ENCODE measurements at regions not wholly inside any gene's neighbourhood (a gene's known extent, or its start where the extent isn't known, plus 50 kb on each side); places are given as distances from the start of the nearest gene placed in this dataset.
"Not testable (repeated sequence)": the region's sequence is repeated elsewhere in the genome, so short reads cannot be mapped to it uniquely, and the experiment has no call there.

GRCh38 chr10:76766682-76767081 lies 870.9 kb downstream of the KCNMA1 start (continued):
- TF ChIP-seq SIX5 (IDR thresholded peaks at IDR 0.05; ENCODE audit: low read depth, low read length) (no peak), HDAC2 (IDR thresholded peaks at IDR 0.05; ENCODE audit: borderline replicate concordance in 1 of 2, low read depth in 2 of 2, low read length in 2 of 2) (no peak)

GRCh38 chr10:76764921-76765320 lies 872.7 kb downstream of the KCNMA1 start:
- H3K4me2 ChIP-seq (ENCODE audit: insufficient read depth in 1 of 2, low read depth in 2 of 2, low read length in 2 of 2); H4K91ac ChIP-seq (replicated peaks; ENCODE audit: insufficient read length, low read length); POLR2A ChIA-PET (ENCODE audit: partially characterized antibody); H2BK20ac ChIP-seq (ENCODE audit: low read length); H4K20me1 ChIP-seq (replicated peaks in 1 of 2; ENCODE audit: control insufficient read depth in 1 of 2, insufficient read depth in 2 of 2, low read length in 2 of 2); H3K4me1 ChIP-seq (replicated peaks in 1 of 4; ENCODE audit: control insufficient read depth in 3 of 4, insufficient read depth in 4 of 4, low read length in 3 of 4); H3K23me2 ChIP-seq (ENCODE audit: low read depth, low read length); H4K5ac ChIP-seq (ENCODE audit: insufficient read length, low read depth, low read length); H4K8ac ChIP-seq (ENCODE audit: extremely low read depth, insufficient read depth, low read length); H3K4ac ChIP-seq (replicated peaks; ENCODE audit: insufficient read length, low read depth, low read length); H3K79me1 ChIP-seq (ENCODE audit: low read depth, low read length); H2BK5ac ChIP-seq (ENCODE audit: low read depth, low read length); H2BK120ac ChIP-seq (replicated peaks; ENCODE audit: low read depth, low read length); H3K79me2 ChIP-seq (ENCODE audit: control insufficient read depth in 1 of 2, insufficient read depth in 2 of 2, low read length in 2 of 2); H3K36me3 ChIP-seq (ENCODE audit: control insufficient read depth in 2 of 4, insufficient read depth in 4 of 4, low read length in 3 of 4); H3K9ac ChIP-seq (replicated peaks in 1 of 4; ENCODE audit: extremely low read depth in 1 of 4, low read depth in 3 of 4, low read length in 3 of 4); H3K4me3 ChIP-seq (ENCODE audit: extremely low read depth in 1 of 4, insufficient read depth in 2 of 4, low read depth in 3 of 4, low read length in 4 of 4); H3K14ac ChIP-seq (ENCODE audit: insufficient read length); H3K9me3 ChIP-seq (ENCODE audit: insufficient read depth in 2 of 2, low read depth in 1 of 2, low read length in 1 of 2); FAIRE-seq; H2BK15ac ChIP-seq (ENCODE audit: low read length); H3K56ac ChIP-seq (replicated peaks; ENCODE audit: insufficient read length, low read depth, low read length); H3K27me3 ChIP-seq (replicated peaks in 1 of 4; ENCODE audit: control insufficient read depth in 3 of 4, extremely low read depth in 1 of 4, insufficient read depth in 3 of 4, low read length in 3 of 4); CTCF ChIA-PET (ENCODE audit: partially characterized antibody); H3K27ac ChIP-seq (ENCODE audit: low read depth, low read length); H2BK12ac ChIP-seq (ENCODE audit: low read depth, low read length); H2AK5ac ChIP-seq (ENCODE audit: low read depth, low read length); H3K18ac ChIP-seq (ENCODE audit: extremely low read depth, low read length); H2AFZ ChIP-seq (ENCODE audit: low read length); H3K23ac ChIP-seq (ENCODE audit: insufficient read length); DNase-seq (ENCODE audit: low read depth in 1 of 2, low spot score in 2 of 2): not testable (repeated sequence)
- 81% methylated on average over 3 of the region's 3 CpGs; no CpG with 5 or more reads in 1 of the 2 experiments for WGBS, 2 experiments (ENCODE audit: extremely low coverage in 1 of 2, insufficient coverage in 1 of 2, insufficient read length in 1 of 2, insufficient replicate concordance in 2 of 2, low coverage in 1 of 2, low lambda C conversion rate in 2 of 2, missing lambda C conversion rate in 1 of 2)
